Astrocyte (in vitro differentiated cells and primary cell): ENCODE measurements at regions not wholly inside any gene's neighbourhood (a gene's known extent, or its start where the extent isn't known, plus 50 kb on each side); places are given as distances from the start of the nearest gene placed in this dataset.

Experiments used
- DNase-seq: peaks from one replicate; pipeline ENCODE4 v3.0.0-alpha.2; 2010; ENCODE audit warnings: low read depth
- FAIRE-seq: peaks from 2 replicates; lab custom pipeline; 2011; peaks lifted over from hg19 to GRCh38; lab: Jason Lieb, UNC
- H2AFZ ChIP-seq: 2 replicates; pipeline ENCODE4 v1.6.0; 2012; ENCODE audit warnings: low read depth, low read length, inconsistent platforms
- H3K27ac ChIP-seq: 2 replicates; pipeline ENCODE4 v1.5.1; 2011; ENCODE audit warnings: low read depth, low read length, inconsistent platforms
- H3K27me3 ChIP-seq: 2 replicates; pipeline ENCODE4 v1.6.0; 2011; ENCODE audit warnings: low read length, inconsistent platforms; ENCODE audit not compliant: insufficient read depth
- H3K36me3 ChIP-seq: 2 replicates; pipeline ENCODE4 v1.5.1; 2011; ENCODE audit warnings: low read length, inconsistent platforms; ENCODE audit not compliant: insufficient read depth
- H3K4me1 ChIP-seq: 2 replicates; pipeline ENCODE4 v1.5.1; 2011; ENCODE audit warnings: low read length, inconsistent platforms; ENCODE audit not compliant: insufficient read depth
- H3K4me2 ChIP-seq: 2 replicates; pipeline ENCODE4 v1.6.0; 2012; ENCODE audit warnings: low read length, inconsistent platforms
- H3K4me3 ChIP-seq: 2 replicates; pipeline ENCODE4 v1.5.1; 2011; ENCODE audit warnings: low read depth, mild to moderate bottlenecking, low read length, inconsistent platforms; ENCODE audit not compliant: insufficient read depth
- H3K79me2 ChIP-seq: 2 replicates; pipeline ENCODE4 v1.6.0; 2012; ENCODE audit warnings: mild to moderate bottlenecking, low read length, inconsistent platforms; ENCODE audit not compliant: insufficient read depth
- H3K9ac ChIP-seq: 2 replicates; pipeline ENCODE4 v1.6.0; 2012; ENCODE audit warnings: mild to moderate bottlenecking, low read length, inconsistent platforms
- H3K9me3 ChIP-seq: 2 replicates; pipeline ENCODE4 v1.5.1; 2012; ENCODE audit warnings: low read depth, mild to moderate bottlenecking, low read length, inconsistent platforms; ENCODE audit not compliant: insufficient read depth
- H4K20me1 ChIP-seq: 2 replicates; pipeline ENCODE4 v1.6.0; 2012; ENCODE audit warnings: low read length, inconsistent platforms; ENCODE audit not compliant: insufficient read depth
- H3K27ac Mint-ChIP-seq: one replicate; pipeline ENCODE4 v1.8.0; 2021; ENCODE audit warnings: mild to moderate bottlenecking, mixed read lengths; ENCODE audit not compliant: unreplicated experiment
- H3K27me3 Mint-ChIP-seq: one replicate; pipeline ENCODE4 v1.8.0; 2021; ENCODE audit warnings: low read depth, mixed read lengths; ENCODE audit not compliant: unreplicated experiment
- H3K36me3 Mint-ChIP-seq: one replicate; pipeline ENCODE4 v1.8.0; 2021; ENCODE audit warnings: low read depth, mixed read lengths; ENCODE audit not compliant: unreplicated experiment
- H3K4me1 Mint-ChIP-seq: one replicate; pipeline ENCODE4 v1.8.0; 2021; ENCODE audit warnings: low read depth, mixed read lengths; ENCODE audit not compliant: unreplicated experiment
- H3K4me3 Mint-ChIP-seq: one replicate; pipeline ENCODE4 v1.8.0; 2021; ENCODE audit warnings: mild to moderate bottlenecking, moderate library complexity, mixed read lengths; ENCODE audit not compliant: unreplicated experiment
- H3K9me3 Mint-ChIP-seq: one replicate; pipeline ENCODE4 v1.8.0; 2021; ENCODE audit warnings: mild to moderate bottlenecking, mixed read lengths; ENCODE audit not compliant: unreplicated experiment
- EZH2 ChIP-seq: IDR thresholded peaks from 2 replicates; pipeline ENCODE4 v1.6.1; 2012; ENCODE audit warnings: mild to moderate bottlenecking, low read length, inconsistent platforms; ENCODE audit not compliant: insufficient read depth
- TF ChIP-seq, protein P1 (sequence below): IDR thresholded peaks from 2 replicates; pipeline ENCODE4 v1.5.1; 2011; ENCODE audit warnings: low read depth, mild to moderate bottlenecking, inconsistent platforms, low read length, moderate library complexity; ENCODE audit not compliant: insufficient read depth

DNA sequence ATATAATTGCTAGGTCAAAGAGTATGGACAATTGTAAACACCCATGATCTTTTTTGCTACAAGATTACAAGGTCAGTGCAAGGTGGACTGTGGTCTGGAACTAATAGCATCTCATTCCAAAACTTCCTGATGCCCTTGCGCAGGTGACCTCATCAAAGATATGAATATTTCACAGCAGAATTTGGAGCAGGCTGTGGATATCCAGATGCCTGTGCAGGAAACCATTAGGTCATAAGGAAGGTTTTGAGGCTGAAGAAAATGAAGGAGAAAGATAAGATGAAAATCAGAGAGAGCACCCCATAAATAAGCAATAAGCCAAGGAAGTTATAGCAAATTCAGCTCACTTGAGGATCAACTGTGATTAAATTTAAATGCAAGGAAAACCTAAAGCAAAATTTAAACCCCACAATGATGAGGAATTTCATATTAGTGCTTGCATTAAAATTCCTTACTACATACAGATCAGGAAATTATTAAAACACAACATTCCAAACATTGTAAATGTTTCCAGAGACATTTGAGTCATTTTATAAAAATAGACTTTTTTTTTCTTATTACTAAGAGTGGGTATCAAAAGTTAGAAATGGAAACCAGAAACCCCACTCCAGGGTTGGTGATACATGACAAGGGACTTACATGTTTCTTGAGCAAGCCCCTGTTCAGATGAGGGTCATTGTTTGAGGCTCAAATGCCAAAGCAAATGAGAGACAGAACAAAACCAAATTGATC, 100.7 kb upstream of the FAM9C start:
- no peak overlapping the region for H2AFZ ChIP-seq
- peak overlapping the region; percentile 46 for H3K4me2 ChIP-seq
- FAIRE-seq (no peak), DNase-seq (peak; percentile 28)
- no peaks in the 10 kb centered on the region for H3K36me3 ChIP-seq
- no peaks in the 10 kb centered on the region for H4K20me1 ChIP-seq
- no peaks in the 10 kb centered on the region for H3K9me3 ChIP-seq
- TF ChIP-seq, protein P1, sequence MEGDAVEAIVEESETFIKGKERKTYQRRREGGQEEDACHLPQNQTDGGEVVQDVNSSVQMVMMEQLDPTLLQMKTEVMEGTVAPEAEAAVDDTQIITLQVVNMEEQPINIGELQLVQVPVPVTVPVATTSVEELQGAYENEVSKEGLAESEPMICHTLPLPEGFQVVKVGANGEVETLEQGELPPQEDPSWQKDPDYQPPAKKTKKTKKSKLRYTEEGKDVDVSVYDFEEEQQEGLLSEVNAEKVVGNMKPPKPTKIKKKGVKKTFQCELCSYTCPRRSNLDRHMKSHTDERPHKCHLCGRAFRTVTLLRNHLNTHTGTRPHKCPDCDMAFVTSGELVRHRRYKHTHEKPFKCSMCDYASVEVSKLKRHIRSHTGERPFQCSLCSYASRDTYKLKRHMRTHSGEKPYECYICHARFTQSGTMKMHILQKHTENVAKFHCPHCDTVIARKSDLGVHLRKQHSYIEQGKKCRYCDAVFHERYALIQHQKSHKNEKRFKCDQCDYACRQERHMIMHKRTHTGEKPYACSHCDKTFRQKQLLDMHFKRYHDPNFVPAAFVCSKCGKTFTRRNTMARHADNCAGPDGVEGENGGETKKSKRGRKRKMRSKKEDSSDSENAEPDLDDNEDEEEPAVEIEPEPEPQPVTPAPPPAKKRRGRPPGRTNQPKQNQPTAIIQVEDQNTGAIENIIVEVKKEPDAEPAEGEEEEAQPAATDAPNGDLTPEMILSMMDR: no peak
- TF ChIP-seq EZH2: no peak
- Mint-ChIP-seq H3K4me3 (no peak overlapping the region), H3K4me1 (no peaks in the 10 kb centered on the region), H3K9me3 (peaks cover 5% of the 10 kb centered on the region), H3K27me3 (no peaks in the 10 kb centered on the region), H3K36me3 (no peaks in the 10 kb centered on the region), H3K27ac (no peak overlapping the region)
- H3K9ac ChIP-seq: no peak overlapping the region
- H3K4me3 ChIP-seq: no peak overlapping the region
- peaks cover 3% of the 10 kb centered on the region for H3K4me1 ChIP-seq
- H3K27me3 ChIP-seq: no peaks in the 10 kb centered on the region
- peak overlapping the region; percentile 41 for H3K27ac ChIP-seq
- no peaks in the 10 kb centered on the region for H3K79me2 ChIP-seq

- no peaks in the 10 kb centered on the region for H4K20me1 ChIP-seq
- peaks cover 3% of the 10 kb centered on the region for H3K4me1 ChIP-seq
- H3K4me2 ChIP-seq: no peak overlapping the region
- no peaks in the 10 kb centered on the region for H3K9me3 ChIP-seq
- TF ChIP-seq EZH2: no peak
- TF ChIP-seq, protein P1: no peak
- Mint-ChIP-seq H3K9me3 (peaks cover 5% of the 10 kb centered on the region), H3K4me3 (no peak overlapping the region), H3K27ac (no peak overlapping the region), H3K4me1 (no peaks in the 10 kb centered on the region), H3K27me3 (no peaks in the 10 kb centered on the region), H3K36me3 (no peaks in the 10 kb centered on the region)
- no peak overlapping the region for H3K9ac ChIP-seq
- FAIRE-seq (no peak), DNase-seq (no peak)
- no peak overlapping the region for H2AFZ ChIP-seq
- H3K4me3 ChIP-seq: no peak overlapping the region
- H3K27me3 ChIP-seq: no peaks in the 10 kb centered on the region
- no peak overlapping the region for H3K27ac ChIP-seq
- H3K79me2 ChIP-seq: no peaks in the 10 kb centered on the region
- no peaks in the 10 kb centered on the region for H3K36me3 ChIP-seq
Observed at GRCh38 chrX:13142891-13143290, 98.5 kb upstream of the FAM9C start.

GRCh38 chrX:13140007-13140406, 95.6 kb upstream of the FAM9C start:
- Histone ChIP-seq H3K9ac (no peak overlapping the region), H3K27me3 (no peaks in the 10 kb centered on the region), H3K4me3 (no peak overlapping the region), H3K36me3 (no peaks in the 10 kb centered on the region), H3K9me3 (no peaks in the 10 kb centered on the region), H4K20me1 (no peaks in the 10 kb centered on the region), H3K79me2 (no peaks in the 10 kb centered on the region), H3K4me2 (no peak overlapping the region), H3K4me1 (no peaks in the 10 kb centered on the region), H2AFZ (no peak overlapping the region), H3K27ac (no peak overlapping the region)
- Mint-ChIP-seq H3K27ac (no peak overlapping the region), H3K9me3 (no peaks in the 10 kb centered on the region), H3K4me3 (no peak overlapping the region), H3K27me3 (no peaks in the 10 kb centered on the region), H3K4me1 (no peaks in the 10 kb centered on the region), H3K36me3 (no peaks in the 10 kb centered on the region)
- DNase-seq (no peak), FAIRE-seq (no peak)
- TF ChIP-seq, protein P1: no peak
- no peak for TF ChIP-seq EZH2
